Stomach (tissue), 8 donors: ENCODE measurements at regions not wholly inside any gene's neighbourhood (a gene's known extent, or its start where the extent isn't known, plus 50 kb on each side); places are given as distances from the start of the nearest gene placed in this dataset.

Source experiments
- DNase-seq, 2 donors: peaks; one replicate each; pipeline versions ENCODE4 v3.0.0 to v3.0.0-alpha.2; 2013 to 2019
- H3K27ac ChIP-seq, 5 donors: fragments of 200-600 bp in 4 of 5; sonication (generic) in 4 of 5; one replicate each; pipeline ENCODE4 v1.5.1; 2013 to 2019; ENCODE audit warnings: mild to moderate bottlenecking in 1 of 5, moderate library complexity in 1 of 5
- H3K27me3 ChIP-seq, 3 donors: fragments of 200-600 bp; sonication (generic); one replicate each; pipeline ENCODE4 v1.5.1; 2017 to 2019; ENCODE audit warnings: mixed run types in 1 of 3
- H3K36me3 ChIP-seq, 4 donors: fragments of 200-600 bp; sonication (generic); 1 replicate in 3 of 4; 2 replicates in 1 of 4; pipeline ENCODE4 v1.5.1; 2016 to 2019
- H3K4me1 ChIP-seq, 4 donors: fragments of 200-600 bp; sonication (generic); one replicate each; pipeline ENCODE4 v1.5.1; 2016 to 2019
- H3K4me3 ChIP-seq, 4 donors: fragments of 200-600 bp; sonication (generic) in 3 of 4; one replicate each; pipeline ENCODE4 v1.5.1; 2016 to 2019; ENCODE audit warnings: mild to moderate bottlenecking in 1 of 4
- H3K9me3 ChIP-seq, 4 donors: fragments of 200-600 bp; sonication (generic); one replicate each; pipeline ENCODE4 v1.5.1; 2016 to 2019
- CTCF ChIP-seq, 7 experiments: fragments of 450-650 bp in 4 of 7; fragments of 200-600 bp in 3 of 7; sonication (generic) in 3 of 7; IDR thresholded peaks; one replicate each; pipeline ENCODE4 v1.5.1; 2016 to 2019; ENCODE audit warnings: antibody characterized with exemption in 7 of 7, control low read depth in 2 of 7, mild to moderate bottlenecking in 1 of 7
- EP300 ChIP-seq: sonication (generic); formaldehyde crosslinking; IDR thresholded peaks from one replicate; pipeline ENCODE4 v1.6.1; 2017; ENCODE audit warnings: antibody characterized with exemption
- POLR2A ChIP-seq, 4 donors: fragments of 450-650 bp; IDR thresholded peaks; one replicate each; pipeline ENCODE4 v1.6.1; 2016; ENCODE audit warnings: antibody characterized with exemption in 4 of 4, control low read depth in 2 of 4, mild to moderate bottlenecking in 1 of 4, moderate library complexity in 1 of 4
- POLR2AphosphoS5 ChIP-seq, 3 donors: sonication (generic); formaldehyde crosslinking; IDR thresholded peaks; one replicate each; pipeline ENCODE4 v1.6.1; 2016; ENCODE audit warnings: antibody characterized with exemption in 3 of 3
- WGBS, 5 donors: extraction: QIAGEN DNeasy Blood & Tissue Kit in 3 of 5; methylation state at CpG; one replicate each; pipeline versions ENCODE4 v1.1.5 to v1.1.7; 2013 to 2018; 5-methylcytosine and 5-hydroxymethylcytosine counted together
- intact Hi-C: fragments of 100-400 bp; cut with DNase I; formaldehyde crosslinking; loops from one replicate; pipeline ENCODE4 v1.15.1; 2023; ENCODE audit warnings: low total_unique reads
- donor health status: healthy with polysubstance abuse.
- donor health status: Bipolar disorder and iron deficiency.
- donor health status: healthy.

- 87 to 93% (median 90%) methylated on average over 3 of the region's 3 CpGs for WGBS, 5 donors
- H3K4me3 ChIP-seq: no peak overlapping the region
- peaks cover 0 to 7% (median 0%) of the 10 kb centered on the region in 4 donors for H3K4me1 ChIP-seq
- intact Hi-C loops: no loop called here
- H3K36me3 ChIP-seq: no peaks in the 10 kb centered on the region
- H3K27ac ChIP-seq: no peak overlapping the region
- H3K27me3 ChIP-seq: no peaks in the 10 kb centered on the region
- DNase-seq: no peak
- H3K9me3 ChIP-seq: no peaks in the 10 kb centered on the region
- no peak for TF ChIP-seq POLR2A (IDR thresholded peaks at IDR 0.05)
- no peak for TF ChIP-seq EP300
- TF ChIP-seq POLR2AphosphoS5 (IDR thresholded peaks at IDR 0.05): no peak
- TF ChIP-seq CTCF (IDR thresholded peaks at IDR 0.05): no peak
Observed at GRCh38 chr2:167793725-167794124, 453.7 kb downstream of the STK39 start.

- H3K9me3 ChIP-seq: no peaks in the 10 kb centered on the region
- H3K4me1 ChIP-seq: peaks cover 0 to 7% (median 0%) of the 10 kb centered on the region in 4 donors
- H3K27me3 ChIP-seq: no peaks in the 10 kb centered on the region
- no peak overlapping the region for H3K4me3 ChIP-seq
- no peak for TF ChIP-seq POLR2A (IDR thresholded peaks at IDR 0.05)
- TF ChIP-seq CTCF (IDR thresholded peaks at IDR 0.05): no peak
- no peak for TF ChIP-seq POLR2AphosphoS5 (IDR thresholded peaks at IDR 0.05)
- TF ChIP-seq EP300: no peak
- H3K36me3 ChIP-seq: no peaks in the 10 kb centered on the region
- no peak for DNase-seq
- intact Hi-C loops: no loop called here
- no peak overlapping the region for H3K27ac ChIP-seq
- WGBS, 5 donors: 91 to 99% (median 94%) methylated on average over 1 of the region's 1 CpG
Observed at GRCh38 chr2:167792126-167792525, 455.3 kb downstream of the STK39 start.

- H3K4me1 ChIP-seq: peaks cover 0 to 7% (median 0%) of the 10 kb centered on the region in 4 donors
- no peak for DNase-seq
- intact Hi-C loops: no loop called here
- no peaks in the 10 kb centered on the region for H3K27me3 ChIP-seq
- no peaks in the 10 kb centered on the region for H3K9me3 ChIP-seq
- WGBS, 5 donors: 88 to 94% (median 91%) methylated on average over 4 of the region's 4 CpGs
- H3K27ac ChIP-seq: no peak overlapping the region
- TF ChIP-seq EP300: no peak
- TF ChIP-seq POLR2A (IDR thresholded peaks at IDR 0.05): no peak
- TF ChIP-seq CTCF (IDR thresholded peaks at IDR 0.05): no peak
- no peaks in the 10 kb centered on the region for H3K36me3 ChIP-seq
- no peak overlapping the region for H3K4me3 ChIP-seq
Observed at GRCh38 chr2:167790781-167791450, 456.5 kb downstream of the STK39 start.

- no peaks in the 10 kb centered on the region for H3K9me3 ChIP-seq
- DNase-seq: no peak
- no peak overlapping the region for H3K27ac ChIP-seq
- TF ChIP-seq EP300: no peak
- TF ChIP-seq POLR2AphosphoS5 (IDR thresholded peaks at IDR 0.05): no peak
- no peak for TF ChIP-seq CTCF (IDR thresholded peaks at IDR 0.05)
- TF ChIP-seq POLR2A (IDR thresholded peaks at IDR 0.05): no peak
- no peaks in the 10 kb centered on the region for H3K36me3 ChIP-seq
- 90 to 97% (median 97%) methylated on average over 4 of the region's 4 CpGs for WGBS, 5 donors
- H3K4me3 ChIP-seq: no peak overlapping the region
- H3K4me1 ChIP-seq: peaks cover 0 to 7% (median 0%) of the 10 kb centered on the region in 4 donors
- no peaks in the 10 kb centered on the region for H3K27me3 ChIP-seq
- intact Hi-C loops: no loop called here
Observed at GRCh38 chr2:167790189-167790588, 457.2 kb downstream of the STK39 start.
